HEK293 (cell line): ENCODE measurements at regions not wholly inside any gene's neighbourhood (a gene's known extent, or its start where the extent isn't known, plus 50 kb on each side); places are given as distances from the start of the nearest gene placed in this dataset.

Experiments
- CTCF ChIA-PET: fragments of 350-600 bp; formaldehyde crosslinking; extraction: SDS; loops from one replicate; lab custom pipeline; 2021; ENCODE audit warnings: antibody characterized with exemption; lab: Yijun Ruan, JAX
- POLR2A ChIA-PET: fragments of 300-600 bp; formaldehyde crosslinking; extraction: SDS; loops from one replicate; lab custom pipeline; 2020; ENCODE audit warnings: antibody characterized with exemption, inconsistent platforms; lab: Yijun Ruan, JAX
- H3K27ac ChIP-seq: fragments of 200-500 bp; sonication (Bioruptor generic); 2 replicates; pipeline ENCODE4 v1.5.1; 2014; ENCODE audit warnings: low read depth, low read length, control low read depth, inconsistent platforms; ENCODE audit errors: extremely low read depth
- H3K36me3 ChIP-seq, 2 experiments: fragments of 200-500 bp in 1 of 2; sonication (Bioruptor generic) in 1 of 2; 1 replicate in 1 of 2; 2 replicates in 1 of 2; pipeline ENCODE4 v1.5.1; 2014 to 2017; ENCODE audit warnings: inconsistent platforms in 2 of 2, low read length in 2 of 2; ENCODE audit not compliant: control insufficient read depth in 2 of 2, insufficient read depth in 1 of 2
- H3K4me1 ChIP-seq: fragments of 200-500 bp; sonication (Bioruptor generic); 2 replicates; pipeline ENCODE4 v1.5.1; 2014; ENCODE audit warnings: mild to moderate bottlenecking, low read length, inconsistent platforms; ENCODE audit not compliant: control insufficient read depth, insufficient read depth
- H3K4me3 ChIP-seq: 2 replicates; pipeline ENCODE4 v1.5.1; 2011; ENCODE audit warnings: low read depth, mild to moderate bottlenecking, control low read depth, low read length, moderate library complexity
- H3K9me3 ChIP-seq: fragments of 200-500 bp; sonication (Bioruptor generic); 2 replicates; pipeline ENCODE4 v1.5.1; 2014; ENCODE audit warnings: low read depth, low read length, inconsistent platforms; ENCODE audit not compliant: control insufficient read depth, insufficient read depth
- ATF2 ChIP-seq: fragments of 450-650 bp; formaldehyde crosslinking; IDR thresholded peaks from 2 replicates; pipeline ENCODE4 v1.5.1; 2016; ENCODE audit warnings: missing biosample characterization, missing genetic modification characterization, low read depth
- GLI2 ChIP-seq: fragments of 450-650 bp; formaldehyde crosslinking; IDR thresholded peaks from 2 replicates; pipeline ENCODE4; 2017; ENCODE audit warnings: missing biosample characterization, missing genetic modification characterization, low read depth, borderline replicate concordance
- IKZF3 ChIP-seq: fragments of 450-650 bp; IDR thresholded peaks from 2 replicates; pipeline ENCODE4 v1.5.0; 2018; ENCODE audit warnings: missing biosample characterization, mild to moderate bottlenecking, missing genetic modification characterization, moderate library complexity
- KLF1 ChIP-seq: fragments of 450-650 bp; formaldehyde crosslinking; IDR thresholded peaks from 2 replicates; pipeline ENCODE4 v1.5.1; 2016; ENCODE audit warnings: missing biosample characterization, missing genetic modification characterization
- KLF8 ChIP-seq: fragments of 450-650 bp; formaldehyde crosslinking; IDR thresholded peaks from 2 replicates; pipeline ENCODE4 v1.5.1; 2016; ENCODE audit warnings: missing biosample characterization, missing genetic modification characterization
- MZF1 ChIP-seq: fragments of 450-650 bp; formaldehyde crosslinking; IDR thresholded peaks from 2 replicates; pipeline ENCODE4 v1.5.1; 2017; ENCODE audit warnings: missing biosample characterization, missing genetic modification characterization, borderline replicate concordance
- OVOL3 ChIP-seq: fragments of 450-650 bp; formaldehyde crosslinking; IDR thresholded peaks from 2 replicates; pipeline ENCODE4 v1.5.1; 2016; ENCODE audit warnings: missing biosample characterization, missing genetic modification characterization
- ZBTB49 ChIP-seq: fragments of 450-650 bp; formaldehyde crosslinking; IDR thresholded peaks from 2 replicates; pipeline ENCODE4 v1.5.1; 2016; ENCODE audit warnings: missing biosample characterization, missing genetic modification characterization, low read depth
- ZBTB7A ChIP-seq: fragments of 450-650 bp; formaldehyde crosslinking; IDR thresholded peaks from 2 replicates; pipeline ENCODE4 v1.5.1; 2016; ENCODE audit warnings: low read depth, missing biosample characterization, missing genetic modification characterization
- ZBTB8A ChIP-seq: fragments of 450-650 bp; formaldehyde crosslinking; IDR thresholded peaks from 2 replicates; pipeline ENCODE4 v1.5.1; 2016; ENCODE audit warnings: missing biosample characterization, missing genetic modification characterization
- ZEB2 ChIP-seq: fragments of 450-650 bp; formaldehyde crosslinking; IDR thresholded peaks from 2 replicates; pipeline ENCODE4 v1.5.1; 2016; ENCODE audit warnings: missing biosample characterization, missing genetic modification characterization
- ZNF112 ChIP-seq: fragments of 450-650 bp; formaldehyde crosslinking; IDR thresholded peaks from 2 replicates; pipeline ENCODE4 v1.5.0; 2017; ENCODE audit warnings: missing biosample characterization, missing genetic modification characterization
- ZNF114 ChIP-seq: fragments of 450-650 bp; formaldehyde crosslinking; IDR thresholded peaks from 2 replicates; pipeline ENCODE4 v1.5.0; 2017; ENCODE audit warnings: missing biosample characterization, missing genetic modification characterization
- ZNF138 ChIP-seq: fragments of 450-650 bp; formaldehyde crosslinking; IDR thresholded peaks from 2 replicates; pipeline ENCODE4 v1.5.1; 2016; ENCODE audit warnings: missing biosample characterization, missing genetic modification characterization, borderline replicate concordance
- ZNF214 ChIP-seq: fragments of 450-650 bp; formaldehyde crosslinking; IDR thresholded peaks from 2 replicates; pipeline ENCODE4 v1.5.1; 2017; ENCODE audit warnings: missing biosample characterization, mild to moderate bottlenecking, missing genetic modification characterization, borderline replicate concordance
- ZNF514 ChIP-seq: fragments of 450-650 bp; formaldehyde crosslinking; IDR thresholded peaks from 2 replicates; pipeline ENCODE4 v1.5.1; 2016; ENCODE audit warnings: missing biosample characterization, missing genetic modification characterization
- ZNF555 ChIP-seq: fragments of 450-650 bp; formaldehyde crosslinking; conservative IDR thresholded peaks from 2 replicates; pipeline ENCODE4 v1.5.1; 2017; ENCODE audit warnings: missing biosample characterization, mild to moderate bottlenecking, missing genetic modification characterization, inconsistent platforms
- ZNF585B ChIP-seq: fragments of 450-650 bp; formaldehyde crosslinking; IDR thresholded peaks from 2 replicates; pipeline ENCODE4 v1.5.1; 2016; ENCODE audit warnings: missing biosample characterization, missing genetic modification characterization
- ZNF654 ChIP-seq: fragments of 450-650 bp; formaldehyde crosslinking; IDR thresholded peaks from 2 replicates; pipeline ENCODE4 v1.5.1; 2016; ENCODE audit warnings: low read depth, missing biosample characterization, missing genetic modification characterization
- ZNF670 ChIP-seq: fragments of 450-650 bp; formaldehyde crosslinking; IDR thresholded peaks from 2 replicates; pipeline ENCODE4 v1.5.1; 2016; ENCODE audit warnings: missing biosample characterization, missing genetic modification characterization, low read depth
- ZNF777 ChIP-seq: fragments of 450-650 bp; formaldehyde crosslinking; IDR thresholded peaks from 2 replicates; pipeline ENCODE4 v1.5.1; 2017; ENCODE audit warnings: missing biosample characterization, missing genetic modification characterization, borderline replicate concordance
- ZSCAN5A ChIP-seq: fragments of 450-650 bp; formaldehyde crosslinking; IDR thresholded peaks from 2 replicates; pipeline ENCODE4 v1.5.1; 2016; ENCODE audit warnings: missing biosample characterization, missing genetic modification characterization
- ZXDB ChIP-seq: fragments of 450-650 bp; formaldehyde crosslinking; IDR thresholded peaks from 2 replicates; pipeline ENCODE4 v1.5.1; 2016; ENCODE audit warnings: missing biosample characterization, missing genetic modification characterization

- H3K4me3 ChIP-seq = no peak overlapping the region
- H3K36me3 ChIP-seq = no peaks in the 10 kb centered on the region
- TF ChIP-seq ZNF555 = no peak
- TF ChIP-seq ZNF777 = no peak
- TF ChIP-seq ZNF214 (tag by site-specific recombination) = no peak
- TF ChIP-seq ATF2 (tag by site-specific recombination) = no peak
- TF ChIP-seq OVOL3 = no peak
- no peak for TF ChIP-seq ZNF654
- TF ChIP-seq ZNF585B (tag by site-specific recombination) = no peak
- no peak for TF ChIP-seq ZNF138
- TF ChIP-seq ZXDB (tag by site-specific recombination) = no peak
- TF ChIP-seq ZNF114 (tag by site-specific recombination) = no peak
- TF ChIP-seq KLF8 = no peak
- TF ChIP-seq ZBTB7A (tag by site-specific recombination) = no peak
- no peak for TF ChIP-seq KLF1 (tag by site-specific recombination)
- TF ChIP-seq ZBTB8A (tag by site-specific recombination) = no peak
- no peak for TF ChIP-seq IKZF3 (tag by site-specific recombination)
- TF ChIP-seq ZNF112 (tag by site-specific recombination) = no peak
- TF ChIP-seq ZNF514 = no peak
- no peak for TF ChIP-seq ZBTB49
- no peak for TF ChIP-seq ZEB2 (tag by site-specific recombination)
- TF ChIP-seq, all 188 proteins: peak for 0
- H3K27ac ChIP-seq = no peak overlapping the region
- ChIA-PET CTCF (interaction anchor here (0.6 kb wide), 1 partner anchor 34 kb away, joined by 3 read pairs; no protein-coding TSS in a partner anchor), POLR2A (no interaction called here)
- H3K9me3 ChIP-seq = no peaks in the 10 kb centered on the region
- no peaks in the 10 kb centered on the region for H3K4me1 ChIP-seq
Observed at GRCh38 chr5:179452356-179453230, 97.8 kb upstream of the RUFY1 start.

GRCh38 chr5:179451828-179452196 is 98.5 kb upstream of the RUFY1 start:
- H3K9me3 ChIP-seq = no peaks in the 10 kb centered on the region
- H3K36me3 ChIP-seq = no peaks in the 10 kb centered on the region
- POLR2A ChIA-PET = no interaction called here
- CTCF ChIA-PET = no interaction called here
- TF ChIP-seq MZF1 (tag by site-specific recombination) (no peak), ZNF670 (tag by site-specific recombination) (no peak), ZSCAN5A (tag by site-specific recombination) (no peak), ZNF514 (no peak), GLI2 (tag by site-specific recombination) (no peak)
- H3K4me3 ChIP-seq = no peak overlapping the region
- H3K4me1 ChIP-seq = no peaks in the 10 kb centered on the region
- no peak overlapping the region for H3K27ac ChIP-seq
